Hepatocyte (in vitro differentiated cells): ENCODE measurements at regions not wholly inside any gene's neighbourhood (a gene's known extent, or its start where the extent isn't known, plus 50 kb on each side); places are given as distances from the start of the nearest gene placed in this dataset.

ENCODE experiments used
- CTCF ChIP-seq: fragments of 200-600 bp; sonication (generic); IDR thresholded peaks from 2 replicates; pipeline ENCODE4 v1.5.1; 2016; ENCODE audit warnings: antibody characterized with exemption, mild to moderate bottlenecking; ENCODE audit not compliant: poor library complexity
- EZH2 ChIP-seq: fragments of 200-600 bp; sonication (generic); IDR thresholded peaks from 2 replicates; pipeline ENCODE4 v1.6.1; 2016; ENCODE audit warnings: antibody characterized with exemption, mild to moderate bottlenecking, borderline replicate concordance

- no peak for TF ChIP-seq CTCF
- no peak for TF ChIP-seq EZH2
These were observed 191.1 kb upstream of the CTAGE1 start for GRCh38 chr18:22608847-22609246.
